ENCODE measurements at regions not wholly inside any gene's neighbourhood (a gene's known extent, or its start where the extent isn't known, plus 50 kb on each side); places are given as distances from the start of the nearest gene placed in this dataset.
"Not testable (repeated sequence)": the region's sequence is repeated elsewhere in the genome, so short reads cannot be mapped to it uniquely, and the experiment has no call there.

DNA sequence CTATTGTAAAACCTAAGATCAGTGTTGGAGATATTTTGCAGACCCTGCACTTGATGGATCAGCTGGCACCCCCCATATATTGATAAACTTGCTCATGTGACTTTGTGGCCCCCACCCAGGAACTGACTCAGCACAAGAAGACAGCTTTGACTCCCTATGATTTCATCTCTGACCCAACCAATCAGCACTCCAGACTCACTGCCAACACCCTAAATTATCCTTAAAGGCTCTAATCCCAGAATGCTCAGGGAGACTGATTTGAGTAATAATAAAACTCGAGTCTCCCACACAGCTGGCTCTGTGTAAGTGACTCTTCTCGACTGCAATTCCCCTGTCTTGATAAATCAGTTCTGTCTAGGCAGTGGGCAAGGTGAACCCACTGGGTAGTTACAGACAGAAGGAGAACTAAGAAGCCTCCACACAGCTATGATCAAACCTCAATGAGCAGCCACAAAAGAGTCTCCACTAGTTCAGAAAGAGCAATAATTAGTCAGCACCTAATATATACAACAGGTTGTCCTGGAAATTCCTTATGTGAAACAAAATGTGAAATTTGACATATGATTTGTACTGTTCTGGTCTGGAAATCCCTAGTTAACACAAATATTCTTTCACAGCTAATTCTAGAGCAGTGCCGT lies 52.2 kb downstream of the ACTL7B start:
- DNase-seq = no peak

GRCh38 chr9:108802967-108803366 lies 52.8 kb downstream of the ACTL7B start:
- DNase-seq = no peak

- no peak for DNase-seq
Measured at GRCh38 chr9:108801949-108802348, 53.8 kb downstream of the ACTL7B start.

- no peak for DNase-seq
Measured at GRCh38 chr9:108800632-108801099, 55.1 kb downstream of the ACTL7B start.

GRCh38 chr9:108793573-108793972 lies 62.2 kb downstream of the ACTL7B start:
- no peak for DNase-seq

GRCh38 chr9:108789742-108790141 lies 66.0 kb downstream of the ACTL7B start:
- DNase-seq = no peak

DNA sequence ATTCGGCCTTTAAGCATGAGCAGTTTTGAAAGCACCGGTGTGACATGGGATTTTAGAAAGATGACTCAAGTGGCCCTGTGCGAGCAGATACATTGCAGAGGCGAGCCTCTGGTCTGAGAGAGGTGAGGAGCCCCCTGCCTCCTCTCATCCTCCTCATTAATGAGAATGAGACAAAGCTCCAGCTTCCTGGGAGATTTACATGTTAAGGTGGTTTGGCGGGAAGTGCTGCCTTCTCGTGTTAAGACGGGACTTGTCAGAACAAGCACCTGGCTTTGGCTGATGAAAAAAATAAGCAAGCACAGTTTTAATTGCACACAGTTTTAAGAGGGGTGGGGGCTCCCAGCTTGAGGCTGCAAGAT lies 68.1 kb downstream of the ACTL7B start:
- no peak for DNase-seq

- DNase-seq = no peak
Measured at GRCh38 chr9:108786901-108787689, 68.7 kb downstream of the ACTL7B start.

GRCh38 chr9:108786322-108786721 lies 69.5 kb downstream of the ACTL7B start:
- no peak for DNase-seq

- no peak for DNase-seq
Measured at GRCh38 chr9:108784998-108785397, 70.8 kb downstream of the ACTL7B start.

DNA sequence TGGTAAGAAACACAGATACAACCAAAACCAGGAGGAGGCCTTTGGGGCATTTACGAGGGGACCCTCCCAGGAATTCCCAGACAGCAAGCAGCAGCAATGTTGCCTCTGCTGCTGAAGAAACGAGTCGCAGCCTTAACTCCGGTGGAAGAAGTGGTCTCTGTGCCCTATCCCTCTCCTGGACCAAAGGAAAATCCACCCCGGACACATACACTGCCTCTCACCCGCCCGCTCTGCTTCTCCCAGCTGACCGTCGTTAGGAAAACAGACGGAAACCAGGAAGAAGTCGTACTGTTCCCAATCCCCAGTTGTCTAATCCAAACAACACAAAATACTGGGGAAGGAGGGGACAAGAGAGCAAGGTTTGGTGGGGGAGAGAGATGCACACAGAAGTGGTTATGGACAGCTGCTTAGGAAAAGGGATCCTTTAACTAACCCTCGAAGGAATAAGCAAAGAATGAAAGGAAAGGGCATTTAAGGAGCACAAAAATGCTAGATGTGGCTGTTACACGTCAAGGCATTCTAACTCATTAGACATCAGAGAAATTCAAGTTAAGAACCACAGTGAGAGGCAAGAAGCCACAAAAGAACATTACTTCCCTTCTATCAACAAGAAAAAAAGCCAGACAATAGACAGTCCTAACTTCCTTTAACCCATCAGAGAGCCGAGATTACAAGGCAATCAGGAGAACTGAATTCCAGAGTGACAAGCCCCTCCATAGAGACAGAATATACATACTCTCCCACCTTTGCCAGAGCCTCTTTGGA lies 71.9 kb downstream of the ACTL7B start:
- no peak for DNase-seq

- no peak for DNase-seq
Measured at GRCh38 chr9:108783326-108783725, 72.5 kb downstream of the ACTL7B start.

GRCh38 chr9:108780942-108781734 lies 74.6 kb downstream of the ACTL7B start:
- no peak for DNase-seq

DNA sequence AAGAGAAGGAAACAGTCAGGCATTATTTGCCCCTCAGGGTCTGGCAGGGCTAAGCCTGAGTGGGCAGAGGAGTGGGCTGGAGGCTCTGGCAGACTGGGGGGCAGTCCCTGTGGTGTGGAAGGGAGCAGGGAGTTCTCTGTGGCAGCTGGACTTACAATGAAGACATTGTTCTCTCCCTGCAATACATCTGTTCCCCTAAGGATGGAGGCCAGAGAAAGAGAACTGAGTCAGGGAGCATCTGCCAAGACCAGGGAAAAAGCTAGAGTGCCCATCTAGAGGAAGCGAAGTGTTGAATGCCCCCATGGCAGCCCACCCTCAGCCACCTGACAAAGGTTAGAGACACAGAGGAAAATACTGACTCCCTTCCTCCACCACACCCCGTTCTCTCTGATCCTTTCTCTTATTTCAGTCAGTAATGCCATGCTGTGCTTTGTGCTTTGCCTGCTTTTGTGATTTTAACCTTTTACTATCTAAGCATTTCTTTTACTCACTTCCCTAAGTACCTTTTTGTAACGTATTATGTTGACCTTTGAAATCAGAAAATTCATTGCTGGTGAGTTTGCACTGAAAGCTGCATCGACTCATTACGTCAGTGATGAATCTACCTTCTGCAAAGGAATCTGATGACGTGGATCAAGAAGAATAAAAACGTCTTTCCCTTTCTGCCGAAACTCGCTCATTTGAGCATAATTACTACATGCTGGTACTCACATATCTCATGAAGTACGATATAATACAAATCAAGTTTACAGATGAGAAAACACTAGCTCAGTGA lies 76.0 kb downstream of the ACTL7B start:
- DNase-seq = no peak

DNA sequence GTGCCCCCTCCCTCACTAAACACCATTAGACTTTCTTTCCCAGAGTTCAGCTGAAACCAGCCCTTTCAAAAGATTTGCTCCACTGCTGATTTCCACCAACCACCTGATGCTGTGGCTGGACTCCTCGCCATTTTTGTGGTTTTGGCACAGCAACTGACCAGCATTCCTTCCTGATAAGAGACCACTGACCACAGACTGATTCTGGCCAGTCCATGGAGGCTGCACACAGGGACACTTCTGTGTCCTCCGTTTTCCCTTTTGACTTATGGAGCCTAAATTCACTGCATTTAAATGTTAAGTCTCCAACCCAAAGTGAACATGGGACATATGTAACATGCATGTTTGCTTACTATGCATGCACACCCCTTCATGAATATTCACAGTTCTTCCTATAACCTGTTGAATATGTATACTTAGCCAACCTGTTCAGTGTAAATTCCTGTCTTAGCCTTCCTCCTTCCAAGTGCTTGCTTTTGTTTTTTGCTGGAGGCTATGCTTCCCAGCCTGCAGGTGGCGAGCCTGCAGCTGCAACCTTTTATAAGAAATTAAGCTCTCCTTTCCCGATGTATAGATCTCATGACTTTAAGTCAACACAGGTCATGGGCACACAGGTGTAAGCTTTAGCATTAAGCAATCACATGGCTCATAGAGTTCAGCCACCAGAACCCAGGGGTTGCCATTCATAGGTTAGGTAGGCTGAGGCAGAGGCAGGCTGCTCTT lies 78.7 kb downstream of the ACTL7B start:
- DNase-seq = no peak

DNA sequence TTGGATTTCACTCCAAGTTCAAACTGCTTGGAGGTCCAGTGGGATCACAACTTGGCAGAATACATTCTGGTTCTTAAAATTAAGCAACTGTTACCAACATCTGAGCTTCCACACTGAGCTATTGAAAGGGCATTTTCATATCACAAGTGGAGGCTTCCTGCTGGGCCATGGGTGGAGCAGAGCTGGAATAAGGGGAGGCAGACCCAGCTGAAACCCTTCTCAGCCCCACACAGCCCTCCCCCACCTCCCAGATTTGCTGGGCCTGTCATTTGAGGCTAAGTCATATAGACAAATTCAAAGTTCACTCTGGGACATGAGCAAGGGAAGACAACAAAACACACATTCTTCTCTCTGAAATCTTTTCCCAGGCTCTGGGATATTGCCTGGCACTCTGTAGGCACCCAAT lies 79.9 kb downstream of the ACTL7B start:
- DNase-seq = no peak

GRCh38 chr9:108774088-108774487 lies 81.7 kb downstream of the ACTL7B start:
- not testable (repeated sequence) for DNase-seq

DNA sequence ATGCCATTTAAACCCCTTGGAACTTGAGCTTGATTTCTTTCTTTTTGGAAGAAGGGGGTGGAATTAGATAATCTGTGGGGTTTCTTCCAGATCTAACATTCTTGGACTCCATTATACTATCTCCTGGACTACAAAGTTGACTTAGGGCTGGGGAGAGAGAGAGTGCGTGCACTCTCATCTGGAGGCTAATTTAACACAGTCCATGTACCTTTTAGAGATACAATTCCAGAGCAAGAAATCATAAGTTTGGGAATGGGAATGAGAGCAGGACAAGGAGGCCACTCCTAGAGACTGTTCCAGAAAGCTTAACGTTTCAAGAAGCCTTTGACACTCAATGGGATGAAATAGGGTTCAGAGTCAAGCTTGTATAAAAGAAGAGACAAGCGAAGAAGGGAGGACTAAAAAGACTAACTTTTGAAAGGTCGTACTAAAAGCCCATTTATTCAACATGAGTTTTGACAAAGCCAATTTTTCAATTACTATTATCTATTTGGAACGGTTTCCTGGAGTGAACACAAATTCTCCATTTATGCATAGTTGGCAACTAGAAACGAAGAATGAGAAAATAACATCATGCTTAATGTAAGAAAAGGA lies 83.4 kb downstream of the ACTL7B start:
- DNase-seq = no peak

DNA sequence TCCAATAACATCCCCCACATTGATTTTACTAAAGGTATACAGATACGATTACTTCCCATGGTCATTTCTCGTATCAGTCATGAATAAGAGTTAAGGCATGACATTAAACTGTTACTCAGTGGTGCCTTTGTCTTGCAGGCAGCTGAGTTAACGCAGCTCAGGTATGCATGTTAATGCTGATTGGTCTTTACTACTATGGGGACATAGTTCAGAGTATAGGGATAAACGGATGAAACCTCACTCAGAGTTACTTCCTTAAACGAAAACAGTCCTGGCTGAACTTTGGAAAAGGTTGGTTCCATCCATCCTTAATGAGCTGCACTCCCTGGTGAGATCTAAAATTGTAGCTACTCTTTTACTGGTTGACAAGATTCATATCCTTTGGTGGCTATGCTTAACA lies 87.0 kb downstream of the ACTL7B start:
- no peak for DNase-seq

DNA sequence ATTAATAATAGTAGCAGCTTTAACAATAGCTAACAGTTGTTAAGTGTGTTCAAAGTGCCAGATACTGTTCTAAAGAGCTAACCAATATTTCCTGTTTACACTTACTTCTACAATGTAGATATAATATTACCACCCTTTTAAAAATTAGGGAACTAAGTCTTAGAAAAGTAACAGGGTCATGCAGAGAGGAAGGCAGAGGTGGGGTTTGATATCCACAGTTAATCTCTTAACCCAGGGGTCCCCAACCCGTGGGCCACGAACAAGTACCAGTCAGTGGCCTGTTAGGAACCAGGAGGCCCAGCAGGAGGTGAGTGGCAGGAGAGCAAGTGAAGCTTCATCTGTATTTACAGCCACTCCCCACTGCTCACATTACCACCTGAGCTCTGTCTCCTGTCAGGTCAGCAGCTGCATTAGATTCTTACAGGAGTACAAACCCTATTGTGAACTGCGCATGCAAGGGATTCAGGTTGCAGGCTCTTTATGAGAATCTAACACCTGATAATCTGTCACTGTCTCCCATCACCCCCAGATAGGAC lies 89.1 kb downstream of the ACTL7B start:
- DNase-seq = no peak

- DNase-seq = no peak
Measured at GRCh38 chr9:108765265-108765664, 90.5 kb downstream of the ACTL7B start.

All from CD4-positive, alpha-beta T cell treated with Interleukin-4 for 4 hours (primary cell).